ENCODE measurements at regions not wholly inside any gene's neighbourhood (a gene's known extent, or its start where the extent isn't known, plus 50 kb on each side); places are given as distances from the start of the nearest gene placed in this dataset.

DNA sequence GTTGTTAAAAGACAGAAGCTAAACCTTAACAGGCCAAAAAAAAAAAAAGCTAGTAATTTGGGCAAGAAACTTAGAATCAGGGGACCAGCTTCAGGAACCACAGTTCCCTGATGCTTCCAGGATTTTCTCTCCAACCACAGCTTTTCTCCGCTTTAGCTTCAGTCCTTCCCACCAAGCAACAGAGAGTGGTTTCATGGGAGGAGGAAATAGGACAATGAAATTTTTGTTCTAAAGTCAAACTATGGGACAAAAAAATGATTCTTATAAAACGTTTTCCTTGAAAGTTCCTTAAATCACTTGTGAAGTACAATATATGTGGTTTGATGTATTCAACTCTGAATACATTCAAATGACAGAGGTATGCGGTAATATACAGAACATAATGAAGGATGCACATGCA is 71.0 kb upstream of the DHX15 start:
- Histone ChIP-seq H3K4me1 (ENCODE audit: control insufficient read depth in 1 of 2, insufficient read depth in 2 of 2, low read length in 2 of 2) (peaks cover 4 to 12% of the 10 kb centered on the region in 2 donors), H3K27ac (ENCODE audit: low read length) (no peak overlapping the region), H3K4me3 (ENCODE audit: low read depth in 1 of 2, low read length in 2 of 2) (no peak overlapping the region), H3K36me3 (ENCODE audit: control insufficient read depth in 1 of 2, insufficient read depth in 2 of 2, low read length in 2 of 2) (no peaks in the 10 kb centered on the region), H3K9me3 (ENCODE audit: control insufficient read depth in 1 of 2, low read length in 2 of 2) (no peaks in the 10 kb centered on the region), H3K27me3 (ENCODE audit: low read depth, low read length) (no peaks in the 10 kb centered on the region)

DNA sequence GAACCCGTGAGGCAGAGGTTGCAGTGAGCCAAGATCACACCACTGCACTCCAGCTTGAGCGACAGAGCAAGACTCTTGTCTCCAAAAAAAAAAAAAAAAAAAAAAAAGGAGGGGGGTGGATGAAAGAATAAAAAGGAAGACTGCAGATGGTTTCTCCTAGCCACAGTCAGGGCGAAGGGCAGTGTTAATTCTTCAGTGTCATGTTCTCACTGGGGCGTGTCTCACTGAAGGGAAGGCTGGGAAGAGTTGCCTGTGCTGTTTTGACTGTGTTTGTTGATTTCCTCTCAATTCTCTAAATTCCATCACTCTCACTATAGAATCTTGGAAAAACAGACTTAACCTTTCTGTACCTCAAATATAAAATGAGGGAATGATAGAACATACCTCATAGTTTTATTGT is 71.6 kb upstream of the DHX15 start:
- H3K4me3 ChIP-seq (ENCODE audit: low read depth in 1 of 2, low read length in 2 of 2), result no peak overlapping the region
- H3K27ac ChIP-seq (ENCODE audit: low read length), result no peak overlapping the region
- H3K4me1 ChIP-seq (ENCODE audit: control insufficient read depth in 1 of 2, insufficient read depth in 2 of 2, low read length in 2 of 2), result peaks cover 4 to 12% of the 10 kb centered on the region in 2 donors
- no peaks in the 10 kb centered on the region for H3K27me3 ChIP-seq (ENCODE audit: low read depth, low read length)
- no peaks in the 10 kb centered on the region for H3K36me3 ChIP-seq (ENCODE audit: control insufficient read depth in 1 of 2, insufficient read depth in 2 of 2, low read length in 2 of 2)
- H3K9me3 ChIP-seq (ENCODE audit: control insufficient read depth in 1 of 2, low read length in 2 of 2), result no peaks in the 10 kb centered on the region

DNA sequence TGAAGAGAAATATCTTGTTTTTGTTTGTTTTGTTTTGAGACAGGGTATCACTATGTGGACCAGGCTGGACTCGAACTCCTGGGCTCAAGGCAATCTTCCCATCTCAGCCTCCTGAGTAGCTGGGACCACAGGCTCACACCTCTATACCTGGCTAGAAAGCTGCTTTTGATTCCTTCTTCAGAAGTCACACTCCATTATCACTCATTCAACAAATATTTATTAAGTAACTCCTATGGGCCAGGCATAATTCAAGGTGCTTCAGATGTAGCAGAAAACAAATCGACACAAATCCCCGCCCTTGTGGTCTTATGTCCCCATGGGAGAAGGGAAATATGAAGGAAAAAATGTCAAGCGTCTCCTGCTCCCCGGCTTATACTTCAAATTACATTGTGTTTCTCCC is 72.6 kb upstream of the DHX15 start:
- no peaks in the 10 kb centered on the region for H3K9me3 ChIP-seq (ENCODE audit: control insufficient read depth in 1 of 2, low read length in 2 of 2)
- H3K27ac ChIP-seq (ENCODE audit: low read length), result no peak overlapping the region
- H3K4me1 ChIP-seq (ENCODE audit: control insufficient read depth in 1 of 2, insufficient read depth in 2 of 2, low read length in 2 of 2), result peaks cover 4 to 12% of the 10 kb centered on the region in 2 donors

DNA sequence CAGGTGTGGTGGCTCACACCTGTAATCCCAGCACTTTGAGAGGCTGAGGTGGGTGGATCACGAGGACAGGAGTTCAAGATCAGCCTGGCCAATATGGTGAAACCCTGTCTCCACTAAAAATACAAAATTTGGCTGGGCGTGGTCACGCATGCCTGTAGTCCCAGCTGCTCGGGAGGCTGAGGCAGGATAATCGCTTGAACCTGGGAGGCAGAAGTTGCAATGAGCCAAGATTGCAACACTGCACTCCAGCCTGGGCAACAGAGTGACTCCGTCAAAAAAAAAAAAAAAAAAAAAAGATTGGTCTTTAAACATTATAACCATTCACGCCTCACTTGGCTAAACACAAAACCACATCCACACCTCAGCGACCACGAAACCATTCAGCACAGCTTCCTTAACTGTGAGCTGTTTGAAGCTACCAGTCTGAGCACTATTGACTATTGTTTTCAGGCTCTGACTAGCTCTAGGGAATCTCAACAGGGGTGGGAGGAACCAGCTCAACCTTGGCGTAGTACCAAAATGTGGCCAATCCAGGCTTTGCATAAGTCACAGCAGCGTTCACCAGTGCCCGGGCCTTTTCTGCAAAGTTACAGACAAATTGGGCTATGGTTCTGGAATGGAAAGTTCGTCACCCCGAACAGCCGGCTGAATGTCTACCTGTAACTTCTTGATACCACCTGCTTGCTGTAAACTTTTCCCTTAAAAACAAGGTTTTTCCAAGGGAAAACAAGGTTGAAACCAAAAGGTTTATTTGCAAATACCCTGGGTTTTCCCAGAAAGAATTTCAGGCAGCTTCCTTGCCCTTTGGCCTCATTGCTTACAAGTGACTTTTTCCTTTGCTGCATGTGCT is 73.6 kb upstream of the DHX15 start:
- Histone ChIP-seq H3K27ac (ENCODE audit: low read length) (no peak overlapping the region), H3K27me3 (ENCODE audit: low read depth, low read length) (no peaks in the 10 kb centered on the region), H3K9me3 (ENCODE audit: control insufficient read depth in 1 of 2, low read length in 2 of 2) (no peaks in the 10 kb centered on the region), H3K4me3 (ENCODE audit: low read depth in 1 of 2, low read length in 2 of 2) (no peak overlapping the region), H3K36me3 (ENCODE audit: control insufficient read depth in 1 of 2, insufficient read depth in 2 of 2, low read length in 2 of 2) (no peaks in the 10 kb centered on the region), H3K4me1 (ENCODE audit: control insufficient read depth in 1 of 2, insufficient read depth in 2 of 2, low read length in 2 of 2) (peaks cover 4 to 12% of the 10 kb centered on the region in 2 donors)

More for the DNA sequence above, 72.6 kb upstream of the DHX15 start:
- H3K4me3 ChIP-seq (ENCODE audit: low read depth in 1 of 2, low read length in 2 of 2), result no peak overlapping the region
- H3K27me3 ChIP-seq (ENCODE audit: low read depth, low read length), result no peaks in the 10 kb centered on the region
- no peaks in the 10 kb centered on the region for H3K36me3 ChIP-seq (ENCODE audit: control insufficient read depth in 1 of 2, insufficient read depth in 2 of 2, low read length in 2 of 2)

DNA sequence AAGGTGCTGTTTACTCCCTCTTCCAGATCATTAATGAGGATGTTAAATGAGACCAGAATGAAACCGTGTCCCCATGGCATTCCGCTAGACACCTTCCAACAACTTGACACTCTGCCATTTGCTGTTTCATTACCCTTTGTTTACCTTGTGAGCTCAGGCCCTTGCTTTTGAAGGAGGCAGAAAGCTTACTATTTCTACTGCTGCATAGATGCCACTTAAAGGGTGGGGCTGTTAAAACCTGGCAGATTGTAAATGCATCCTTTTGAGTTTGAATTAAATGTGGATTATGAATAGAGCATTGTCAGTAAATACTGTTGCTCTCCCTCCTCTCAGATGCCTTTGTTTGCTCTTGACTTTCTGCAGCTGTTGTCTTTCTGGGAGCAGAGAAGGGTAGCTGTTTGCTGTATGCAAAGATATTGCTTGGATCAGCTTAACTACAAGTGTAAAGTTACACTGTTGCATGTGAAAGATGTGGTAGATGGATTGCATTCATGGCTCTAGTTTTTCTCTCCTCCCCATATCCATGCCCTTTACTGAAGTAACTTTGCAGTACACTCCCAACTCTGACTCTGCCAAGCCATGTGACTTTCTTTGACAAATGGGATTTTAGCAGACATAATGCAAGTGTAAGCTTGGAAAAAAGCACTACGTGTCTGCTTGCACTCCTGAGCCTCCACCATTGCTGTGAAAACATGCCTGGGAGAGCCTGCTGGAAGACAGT is 75.0 kb upstream of the DHX15 start:
- Histone ChIP-seq H3K4me3 (ENCODE audit: low read depth in 1 of 2, low read length in 2 of 2) (no peak overlapping the region), H3K27me3 (ENCODE audit: low read depth, low read length) (no peaks in the 10 kb centered on the region), H3K4me1 (ENCODE audit: control insufficient read depth in 1 of 2, insufficient read depth in 2 of 2, low read length in 2 of 2) (peaks cover 4 to 12% of the 10 kb centered on the region in 2 donors), H3K36me3 (ENCODE audit: control insufficient read depth in 1 of 2, insufficient read depth in 2 of 2, low read length in 2 of 2) (no peaks in the 10 kb centered on the region), H3K27ac (ENCODE audit: low read length) (no peak overlapping the region), H3K9me3 (ENCODE audit: control insufficient read depth in 1 of 2, low read length in 2 of 2) (no peaks in the 10 kb centered on the region)

DNA sequence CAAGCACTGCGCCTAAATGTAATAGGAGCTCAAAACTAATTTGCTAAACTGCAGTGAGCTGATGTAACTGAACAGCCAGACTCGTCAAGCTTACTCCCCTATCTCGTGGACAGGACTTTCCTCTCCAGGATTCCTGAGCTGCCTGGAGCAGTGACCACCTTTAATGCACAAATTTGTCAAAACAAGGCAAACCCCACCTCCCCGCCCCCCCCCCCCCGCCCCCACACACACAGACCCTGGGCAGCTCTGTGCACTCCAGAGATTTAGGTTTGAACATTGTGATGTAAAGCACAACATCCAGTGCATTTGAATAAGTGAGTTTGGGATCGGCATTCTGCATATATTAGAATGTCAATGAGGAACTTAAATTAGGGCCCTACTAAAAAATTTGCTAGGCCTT is 77.7 kb upstream of the DHX15 start:
- no peak overlapping the region for H3K27ac ChIP-seq (ENCODE audit: low read length)
- H3K36me3 ChIP-seq (ENCODE audit: control insufficient read depth in 1 of 2, insufficient read depth in 2 of 2, low read length in 2 of 2), result no peaks in the 10 kb centered on the region
- H3K9me3 ChIP-seq (ENCODE audit: control insufficient read depth in 1 of 2, low read length in 2 of 2), result no peaks in the 10 kb centered on the region
- peaks cover 4 to 12% of the 10 kb centered on the region in 2 donors for H3K4me1 ChIP-seq (ENCODE audit: control insufficient read depth in 1 of 2, insufficient read depth in 2 of 2, low read length in 2 of 2)
- no peaks in the 10 kb centered on the region for H3K27me3 ChIP-seq (ENCODE audit: low read depth, low read length)
- no peak overlapping the region for H3K4me3 ChIP-seq (ENCODE audit: low read depth in 1 of 2, low read length in 2 of 2)

DNA sequence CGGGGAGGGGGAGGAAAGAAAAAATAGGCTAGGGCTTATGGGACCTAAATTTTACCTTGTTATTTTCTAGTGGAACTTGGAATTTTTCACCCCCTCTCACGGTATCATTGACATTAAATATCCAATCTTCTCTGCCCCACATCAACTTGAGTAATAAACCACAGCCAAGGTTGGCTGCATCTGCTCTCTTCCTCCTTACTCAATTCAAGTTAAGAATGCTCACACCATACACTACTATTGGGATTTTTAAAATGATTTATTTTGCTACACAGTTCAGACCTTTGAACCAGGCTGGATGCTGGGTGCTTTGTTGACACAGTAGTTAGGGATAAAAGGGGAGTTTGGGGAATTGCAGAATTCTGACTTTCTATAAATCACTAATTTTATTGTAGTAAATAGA is 78.2 kb upstream of the DHX15 start:
- Histone ChIP-seq H3K4me1 (ENCODE audit: control insufficient read depth in 1 of 2, insufficient read depth in 2 of 2, low read length in 2 of 2) (peaks cover 4 to 12% of the 10 kb centered on the region in 2 donors), H3K36me3 (ENCODE audit: control insufficient read depth in 1 of 2, insufficient read depth in 2 of 2, low read length in 2 of 2) (no peaks in the 10 kb centered on the region), H3K27ac (ENCODE audit: low read length) (no peak overlapping the region), H3K9me3 (ENCODE audit: control insufficient read depth in 1 of 2, low read length in 2 of 2) (no peaks in the 10 kb centered on the region), H3K4me3 (ENCODE audit: low read depth in 1 of 2, low read length in 2 of 2) (no peak overlapping the region), H3K27me3 (ENCODE audit: low read depth, low read length) (no peaks in the 10 kb centered on the region)

DNA sequence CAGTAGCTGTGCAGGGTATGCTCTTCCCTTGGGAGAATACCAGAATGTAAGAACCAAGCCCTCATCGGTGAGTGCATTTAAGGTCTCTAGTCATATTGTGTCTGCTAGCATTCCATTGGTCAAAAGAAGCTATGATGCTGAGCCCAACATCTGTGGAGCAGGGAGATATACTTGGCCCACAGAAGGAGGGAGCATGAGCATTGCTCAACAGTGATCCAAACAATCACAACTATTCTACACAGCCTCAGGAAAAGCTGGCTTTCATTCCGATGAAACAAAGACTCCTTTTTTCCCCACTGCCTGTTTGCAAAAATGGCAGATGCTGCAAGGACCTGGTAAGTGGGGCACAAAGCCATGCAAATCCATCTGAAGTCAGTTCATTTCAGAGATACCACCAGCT is 80.6 kb upstream of the DHX15 start:
- no peaks in the 10 kb centered on the region for H3K9me3 ChIP-seq (ENCODE audit: control insufficient read depth in 1 of 2, low read length in 2 of 2)
- no peaks in the 10 kb centered on the region for H3K27me3 ChIP-seq (ENCODE audit: low read depth, low read length)
- H3K27ac ChIP-seq (ENCODE audit: low read length), result no peak overlapping the region
- no peak overlapping the region for H3K4me3 ChIP-seq (ENCODE audit: low read depth in 1 of 2, low read length in 2 of 2)
- H3K36me3 ChIP-seq (ENCODE audit: control insufficient read depth in 1 of 2, insufficient read depth in 2 of 2, low read length in 2 of 2), result no peaks in the 10 kb centered on the region
- H3K4me1 ChIP-seq (ENCODE audit: control insufficient read depth in 1 of 2, insufficient read depth in 2 of 2, low read length in 2 of 2), result no peaks in the 10 kb centered on the region

DNA sequence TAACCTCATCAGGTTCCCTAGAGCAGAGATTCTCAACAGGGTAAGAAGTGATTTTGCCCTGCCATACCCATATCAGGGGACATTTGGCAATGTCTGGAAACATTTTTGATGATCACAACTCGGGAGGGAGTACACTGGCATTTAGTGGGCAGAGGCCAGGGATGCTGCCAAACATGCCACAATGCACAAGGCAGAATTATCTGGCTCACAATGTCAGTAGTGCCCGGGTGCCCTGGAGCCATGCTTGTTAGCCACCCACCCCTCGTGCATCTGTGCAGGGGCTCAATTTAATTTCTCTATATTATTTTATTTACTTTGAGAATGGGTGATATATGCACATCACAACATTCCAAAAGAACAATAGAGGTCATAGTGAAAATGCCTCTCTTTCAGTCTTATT is 82.0 kb upstream of the DHX15 start:
- H3K36me3 ChIP-seq (ENCODE audit: control insufficient read depth in 1 of 2, insufficient read depth in 2 of 2, low read length in 2 of 2), result no peaks in the 10 kb centered on the region
- no peaks in the 10 kb centered on the region for H3K4me1 ChIP-seq (ENCODE audit: control insufficient read depth in 1 of 2, insufficient read depth in 2 of 2, low read length in 2 of 2)
- no peak overlapping the region for H3K27ac ChIP-seq (ENCODE audit: low read length)
- no peak overlapping the region for H3K4me3 ChIP-seq (ENCODE audit: low read depth in 1 of 2, low read length in 2 of 2)
- H3K9me3 ChIP-seq (ENCODE audit: control insufficient read depth in 1 of 2, low read length in 2 of 2), result no peaks in the 10 kb centered on the region
- no peaks in the 10 kb centered on the region for H3K27me3 ChIP-seq (ENCODE audit: low read depth, low read length)

DNA sequence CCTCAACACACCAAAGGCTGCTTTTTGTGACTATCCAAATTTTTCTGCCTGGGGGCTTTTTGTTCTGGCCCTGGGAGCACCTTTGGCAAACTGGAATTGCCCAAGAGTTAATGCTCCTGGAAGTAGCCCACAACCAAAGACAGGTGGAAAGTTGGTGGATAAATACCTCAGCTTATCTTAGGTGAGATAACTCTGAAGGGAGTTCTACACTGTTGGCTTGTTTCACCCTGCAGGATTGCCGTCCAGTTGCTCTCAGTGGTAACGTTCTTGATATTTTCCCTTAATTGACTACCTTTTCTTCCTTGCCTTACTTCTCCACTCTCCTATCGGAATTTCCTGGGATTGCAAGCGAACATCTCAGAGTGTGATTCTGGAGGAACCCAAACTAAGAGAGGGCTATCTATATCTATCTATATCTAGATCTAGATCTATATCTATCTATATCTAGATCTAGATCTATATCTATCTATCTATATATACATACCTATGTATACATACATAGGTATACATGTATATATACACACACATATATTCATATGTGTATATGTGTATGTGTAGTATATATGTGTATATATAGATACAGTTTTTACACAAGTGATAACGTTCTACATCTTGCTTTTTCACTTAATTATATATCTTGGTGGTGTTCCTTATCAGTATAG is 82.6 kb upstream of the DHX15 start:
- Histone ChIP-seq H3K4me3 (ENCODE audit: low read depth in 1 of 2, low read length in 2 of 2) (no peak overlapping the region), H3K27me3 (ENCODE audit: low read depth, low read length) (no peaks in the 10 kb centered on the region), H3K27ac (ENCODE audit: low read length) (no peak overlapping the region), H3K9me3 (ENCODE audit: control insufficient read depth in 1 of 2, low read length in 2 of 2) (no peaks in the 10 kb centered on the region), H3K36me3 (ENCODE audit: control insufficient read depth in 1 of 2, insufficient read depth in 2 of 2, low read length in 2 of 2) (no peaks in the 10 kb centered on the region), H3K4me1 (ENCODE audit: control insufficient read depth in 1 of 2, insufficient read depth in 2 of 2, low read length in 2 of 2) (no peaks in the 10 kb centered on the region)

DNA sequence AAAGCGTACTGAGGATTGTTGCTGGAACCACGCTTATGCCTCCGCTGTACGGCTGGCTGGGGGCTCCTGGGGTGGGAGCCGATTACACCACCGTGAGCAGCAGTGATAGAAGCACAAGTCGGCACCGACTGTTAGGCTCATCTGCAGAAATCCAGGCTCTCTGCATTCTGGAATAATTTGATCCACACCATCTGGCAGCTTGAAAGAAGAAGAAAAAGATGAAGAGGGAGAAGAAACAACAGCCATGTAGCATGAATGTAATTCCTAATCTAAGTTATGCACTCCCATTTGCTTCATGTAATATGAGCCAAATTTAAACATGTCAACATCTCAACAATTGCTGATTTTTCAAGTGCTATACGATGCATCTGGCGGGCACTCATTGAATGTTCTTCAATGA is 84.6 kb upstream of the DHX15 start:
- Histone ChIP-seq H3K36me3 (ENCODE audit: control insufficient read depth in 1 of 2, insufficient read depth in 2 of 2, low read length in 2 of 2) (no peaks in the 10 kb centered on the region), H3K27me3 (ENCODE audit: low read depth, low read length) (no peaks in the 10 kb centered on the region), H3K4me1 (ENCODE audit: control insufficient read depth in 1 of 2, insufficient read depth in 2 of 2, low read length in 2 of 2) (no peaks in the 10 kb centered on the region), H3K9me3 (ENCODE audit: control insufficient read depth in 1 of 2, low read length in 2 of 2) (no peaks in the 10 kb centered on the region), H3K27ac (ENCODE audit: low read length) (no peak overlapping the region), H3K4me3 (ENCODE audit: low read depth in 1 of 2, low read length in 2 of 2) (no peak overlapping the region)

All from muscle layer of duodenum (tissue), 2 donors.